HepG2 (cell line): ENCODE measurements at regions not wholly inside any gene's neighbourhood (a gene's known extent, or its start where the extent isn't known, plus 50 kb on each side); places are given as distances from the start of the nearest gene placed in this dataset.
"Not testable (repeated sequence)": the region's sequence is repeated elsewhere in the genome, so short reads cannot be mapped to it uniquely, and the experiment has no call there.

Experiments used
- TP53 ChIP-seq: sonication (generic); formaldehyde crosslinking; conservative IDR thresholded peaks from 2 replicates; pipeline ENCODE4 v1.4.0; 2020; ENCODE audit warnings: missing genetic modification reagents
- TSC22D2 ChIP-seq: sonication (generic); formaldehyde crosslinking; IDR thresholded peaks from 2 replicates; pipeline ENCODE4 v1.5.1; 2020; ENCODE audit warnings: missing genetic modification reagents, mild to moderate bottlenecking, borderline replicate concordance
- ZNF136 ChIP-seq: sonication (generic); formaldehyde crosslinking; IDR thresholded peaks from 2 replicates; pipeline ENCODE4 v1.8.1; 2022; ENCODE audit warnings: low read depth, mild to moderate bottlenecking, moderate library complexity, missing genetic modification reagents

GRCh38 chr3:30484229-30484628 lies 122.2 kb upstream of the TGFBR2 start:
- TF ChIP-seq TP53, ZNF136, TSC22D2 (CRISPR knock-in tag): not testable (repeated sequence)
